HAP-1 (cell line): ENCODE measurements at regions not wholly inside any gene's neighbourhood (a gene's known extent, or its start where the extent isn't known, plus 50 kb on each side); places are given as distances from the start of the nearest gene placed in this dataset.

Source experiments
- DNase-seq, 2 experiments: peaks; one replicate each; pipeline ENCODE4 v3.0.0-alpha.2; 2016 to 2020; ENCODE audit warnings: low spot score in 2 of 2
- H3K27me3 ChIP-seq: fragments of 250-450 bp; sonication (Bioruptor Pico); 2 replicates; pipeline ENCODE4 v1.5.1; 2020; ENCODE audit warnings: low read depth, mild to moderate bottlenecking, moderate library complexity
- H3K36me3 ChIP-seq: fragments of 250-450 bp; sonication (Bioruptor Pico); replicated peaks from 2 replicates; pipeline ENCODE4 v1.5.1; 2020; ENCODE audit warnings: mild to moderate bottlenecking
- H3K4me1 ChIP-seq: fragments of 250-450 bp; sonication (Bioruptor Pico); 2 replicates; pipeline ENCODE4 v1.5.1; 2020; ENCODE audit warnings: mild to moderate bottlenecking
- H3K4me3 ChIP-seq: fragments of 250-450 bp; sonication (Bioruptor Pico); 2 replicates; pipeline ENCODE4 v1.5.1; 2020; ENCODE audit warnings: mild to moderate bottlenecking, moderate library complexity
- H3K9me3 ChIP-seq: fragments of 250-450 bp; sonication (Bioruptor Pico); 2 replicates; pipeline ENCODE4 v1.5.1; 2020; ENCODE audit warnings: mild to moderate bottlenecking, moderate library complexity
- in situ Hi-C: fragments of 300-500 bp; cut with MboI; formaldehyde crosslinking; loops from 3 replicates; pipeline ENCODE4 v1.14.3; 2020; ENCODE audit warnings: low sequenced_read_pairs, inconsistent platforms, mixed read lengths

GRCh38 chr21:35952651-35953340 is 107.5 kb downstream of the SETD4 start:
- H3K27me3 ChIP-seq = no peaks in the 10 kb centered on the region
- no peak for DNase-seq
- in situ Hi-C loops = no loop called here

GRCh38 chr21:35948982-35949381 is 111.3 kb downstream of the SETD4 start:
- in situ Hi-C loops = no loop called here
- H3K9me3 ChIP-seq = no peaks in the 10 kb centered on the region
- no peaks in the 10 kb centered on the region for H3K36me3 ChIP-seq
- no peaks in the 10 kb centered on the region for H3K4me1 ChIP-seq
- no peak for DNase-seq
- H3K4me3 ChIP-seq = no peak overlapping the region
- no peaks in the 10 kb centered on the region for H3K27me3 ChIP-seq

More at GRCh38 chr21:35952651-35953340, 107.5 kb downstream of the SETD4 start:
- H3K4me1 ChIP-seq = no peaks in the 10 kb centered on the region
- no peaks in the 10 kb centered on the region for H3K9me3 ChIP-seq
- H3K36me3 ChIP-seq = no peaks in the 10 kb centered on the region
- H3K4me3 ChIP-seq = no peak overlapping the region

GRCh38 chr21:35945089-35945671 is 115.1 kb downstream of the SETD4 start:
- Histone ChIP-seq H3K36me3 (no peaks in the 10 kb centered on the region), H3K4me1 (no peaks in the 10 kb centered on the region), H3K9me3 (no peaks in the 10 kb centered on the region), H3K4me3 (no peak overlapping the region), H3K27me3 (peaks cover 3% of the 10 kb centered on the region; the same call in 1 of the 2 replicates)
- no peak for DNase-seq
- in situ Hi-C loops = no loop called here

GRCh38 chr21:35943752-35944151 is 116.6 kb downstream of the SETD4 start:
- no peak overlapping the region for H3K4me3 ChIP-seq
- peaks cover 6% of the 10 kb centered on the region; the same call in 1 of the 2 replicates for H3K27me3 ChIP-seq
- no peaks in the 10 kb centered on the region for H3K9me3 ChIP-seq
- DNase-seq = no peak
- in situ Hi-C loops = no loop called here
- no peaks in the 10 kb centered on the region for H3K4me1 ChIP-seq
- H3K36me3 ChIP-seq = no peaks in the 10 kb centered on the region

GRCh38 chr21:35942211-35943144 is 117.8 kb downstream of the SETD4 start:
- Histone ChIP-seq H3K36me3 (no peaks in the 10 kb centered on the region), H3K9me3 (no peaks in the 10 kb centered on the region), H3K4me3 (no peak overlapping the region), H3K4me1 (no peaks in the 10 kb centered on the region), H3K27me3 (peaks cover 6% of the 10 kb centered on the region; the same call in 1 of the 2 replicates)
- no peak for DNase-seq
- in situ Hi-C loops = no loop called here

- DNase-seq = peak; percentile 44 to 58
- Histone ChIP-seq H3K27me3 (peaks cover 6% of the 10 kb centered on the region; the same call in 1 of the 2 replicates), H3K36me3 (no peaks in the 10 kb centered on the region), H3K9me3 (no peaks in the 10 kb centered on the region), H3K4me3 (no peak overlapping the region), H3K4me1 (no peaks in the 10 kb centered on the region)
- in situ Hi-C loops = no loop called here
Measured at GRCh38 chr21:35940074-35940927, 120.0 kb downstream of the SETD4 start.

GRCh38 chr21:35938446-35938845 is 121.9 kb downstream of the SETD4 start:
- Histone ChIP-seq H3K36me3 (no peaks in the 10 kb centered on the region), H3K9me3 (no peaks in the 10 kb centered on the region), H3K27me3 (peaks cover 6% of the 10 kb centered on the region; the same call in 1 of the 2 replicates), H3K4me1 (no peaks in the 10 kb centered on the region), H3K4me3 (no peak overlapping the region)
- in situ Hi-C loops = no loop called here
- DNase-seq = no peak

- H3K36me3 ChIP-seq = no peaks in the 10 kb centered on the region
- no peaks in the 10 kb centered on the region for H3K4me1 ChIP-seq
- no peak for DNase-seq
- in situ Hi-C loops = no loop called here
- H3K9me3 ChIP-seq = no peaks in the 10 kb centered on the region
- 0 out of 2 replicates have a peak, but pooled peaks cover 3% of the 10 kb centered on the region for H3K27me3 ChIP-seq
- no peak overlapping the region for H3K4me3 ChIP-seq
Measured at GRCh38 chr21:35933466-35933865, 126.9 kb downstream of the SETD4 start.

- H3K4me3 ChIP-seq = no peak overlapping the region
- H3K36me3 ChIP-seq = no peaks in the 10 kb centered on the region
- H3K27me3 ChIP-seq = 0 out of 2 replicates have a peak, but pooled peaks cover 3% of the 10 kb centered on the region
- in situ Hi-C loops = no loop called here
- H3K4me1 ChIP-seq = no peaks in the 10 kb centered on the region
- H3K9me3 ChIP-seq = no peaks in the 10 kb centered on the region
- no peak for DNase-seq
Measured at GRCh38 chr21:35932232-35932911, 128.0 kb downstream of the SETD4 start.

GRCh38 chr21:35929901-35930300 is 130.4 kb downstream of the SETD4 start:
- Histone ChIP-seq H3K4me3 (no peak overlapping the region), H3K36me3 (no peaks in the 10 kb centered on the region), H3K4me1 (no peaks in the 10 kb centered on the region), H3K9me3 (no peaks in the 10 kb centered on the region), H3K27me3 (0 out of 2 replicates have a peak, but pooled peaks cover 3% of the 10 kb centered on the region)
- no peak for DNase-seq
- in situ Hi-C loops = no loop called here

- no peaks in the 10 kb centered on the region for H3K36me3 ChIP-seq
- no peaks in the 10 kb centered on the region for H3K9me3 ChIP-seq
- no peak overlapping the region for H3K4me3 ChIP-seq
- DNase-seq = no peak
- no peaks in the 10 kb centered on the region for H3K4me1 ChIP-seq
- H3K27me3 ChIP-seq = no peaks in the 10 kb centered on the region
- in situ Hi-C loops = no loop called here
Measured at GRCh38 chr21:35927262-35927661, 133.1 kb downstream of the SETD4 start.

- H3K4me1 ChIP-seq = no peaks in the 10 kb centered on the region
- in situ Hi-C loops = no loop called here
- H3K27me3 ChIP-seq = no peaks in the 10 kb centered on the region
- H3K9me3 ChIP-seq = no peaks in the 10 kb centered on the region
- DNase-seq = no peak
- H3K4me3 ChIP-seq = no peak overlapping the region
- no peaks in the 10 kb centered on the region for H3K36me3 ChIP-seq
Measured at GRCh38 chr21:35926003-35926740, 134.2 kb downstream of the SETD4 start.
